ENCODE measurements at regions not wholly inside any gene's neighbourhood (a gene's known extent, or its start where the extent isn't known, plus 50 kb on each side); places are given as distances from the start of the nearest gene placed in this dataset.

DNA sequence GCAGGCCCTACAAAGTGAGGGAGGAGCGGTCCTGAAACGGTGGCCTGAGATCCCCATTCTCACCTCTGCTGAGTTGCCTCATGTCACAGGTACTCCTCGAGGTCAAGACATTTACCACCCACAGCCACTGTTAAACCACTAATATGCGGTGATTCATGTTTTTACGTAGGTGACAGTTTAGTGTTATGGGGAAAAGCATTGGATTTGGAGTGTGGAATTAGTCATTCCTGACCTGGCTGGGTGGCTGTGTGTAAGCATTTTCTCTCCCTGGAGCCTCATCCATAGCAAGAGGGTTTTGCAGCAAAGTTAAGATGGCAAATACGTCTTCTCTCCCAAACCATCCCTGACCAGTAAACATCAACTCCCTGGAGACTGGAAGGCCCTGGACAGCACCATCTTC, 57.8 kb upstream of the KCNJ6 start:
- TF ChIP-seq, protein P1, sequence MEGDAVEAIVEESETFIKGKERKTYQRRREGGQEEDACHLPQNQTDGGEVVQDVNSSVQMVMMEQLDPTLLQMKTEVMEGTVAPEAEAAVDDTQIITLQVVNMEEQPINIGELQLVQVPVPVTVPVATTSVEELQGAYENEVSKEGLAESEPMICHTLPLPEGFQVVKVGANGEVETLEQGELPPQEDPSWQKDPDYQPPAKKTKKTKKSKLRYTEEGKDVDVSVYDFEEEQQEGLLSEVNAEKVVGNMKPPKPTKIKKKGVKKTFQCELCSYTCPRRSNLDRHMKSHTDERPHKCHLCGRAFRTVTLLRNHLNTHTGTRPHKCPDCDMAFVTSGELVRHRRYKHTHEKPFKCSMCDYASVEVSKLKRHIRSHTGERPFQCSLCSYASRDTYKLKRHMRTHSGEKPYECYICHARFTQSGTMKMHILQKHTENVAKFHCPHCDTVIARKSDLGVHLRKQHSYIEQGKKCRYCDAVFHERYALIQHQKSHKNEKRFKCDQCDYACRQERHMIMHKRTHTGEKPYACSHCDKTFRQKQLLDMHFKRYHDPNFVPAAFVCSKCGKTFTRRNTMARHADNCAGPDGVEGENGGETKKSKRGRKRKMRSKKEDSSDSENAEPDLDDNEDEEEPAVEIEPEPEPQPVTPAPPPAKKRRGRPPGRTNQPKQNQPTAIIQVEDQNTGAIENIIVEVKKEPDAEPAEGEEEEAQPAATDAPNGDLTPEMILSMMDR (IDR thresholded peaks at IDR 0.05 in 4 of 5, conservative IDR thresholded peaks at IDR 0.05 in 1 of 5) = no peak
- no peak for TF ChIP-seq POLR2A (IDR thresholded peaks at IDR 0.05)

All from gastrocnemius medialis (tissue), 4 donors.